ENCODE measurements at regions not wholly inside any gene's neighbourhood (a gene's known extent, or its start where the extent isn't known, plus 50 kb on each side); places are given as distances from the start of the nearest gene placed in this dataset.

- TF ChIP-seq CTCF (IDR thresholded peaks at IDR 0.05; ENCODE audit: control extremely low read depth in 1 of 3, insufficient read depth in 1 of 3, low read depth in 1 of 3, low read length in 3 of 3) = no peak
- TF ChIP-seq NRF1 (IDR thresholded peaks at IDR 0.05; ENCODE audit: low read depth, low read length) = no peak
- no peak for TF ChIP-seq POLR2A (IDR thresholded peaks at IDR 0.05; ENCODE audit: control extremely low read depth in 1 of 2, low read depth in 2 of 2, low read length in 2 of 2)
- no peak for TF ChIP-seq MAX (IDR thresholded peaks at IDR 0.05)
- TF ChIP-seq ZNF274 (IDR thresholded peaks at IDR 0.05; ENCODE audit: borderline replicate concordance, extremely low read depth, low read length) = no peak
- TF ChIP-seq JUND (IDR thresholded peaks at IDR 0.05; ENCODE audit: low read length) = no peak
- no peak for TF ChIP-seq EP300 (IDR thresholded peaks at IDR 0.05; ENCODE audit: borderline replicate concordance in 1 of 2, low read depth in 2 of 2, low read length in 2 of 2)
- no peak for TF ChIP-seq RNF2 (IDR thresholded peaks at IDR 0.05; ENCODE audit: borderline replicate concordance, low read depth, low read length, missing control alignments, poor library complexity, severe bottlenecking)
- no peak for TF ChIP-seq RAD21 (IDR thresholded peaks at IDR 0.05 in 1 of 2, conservative IDR thresholded peaks at IDR 0.05 in 1 of 2; ENCODE audit: low read depth in 2 of 2, low read length in 2 of 2)
These were observed 1246.7 kb upstream of the SORCS1 start for GRCh38 chr10:108411206-108411605.
